ENCODE measurements at regions not wholly inside any gene's neighbourhood (a gene's known extent, or its start where the extent isn't known, plus 50 kb on each side); places are given as distances from the start of the nearest gene placed in this dataset.

DNA sequence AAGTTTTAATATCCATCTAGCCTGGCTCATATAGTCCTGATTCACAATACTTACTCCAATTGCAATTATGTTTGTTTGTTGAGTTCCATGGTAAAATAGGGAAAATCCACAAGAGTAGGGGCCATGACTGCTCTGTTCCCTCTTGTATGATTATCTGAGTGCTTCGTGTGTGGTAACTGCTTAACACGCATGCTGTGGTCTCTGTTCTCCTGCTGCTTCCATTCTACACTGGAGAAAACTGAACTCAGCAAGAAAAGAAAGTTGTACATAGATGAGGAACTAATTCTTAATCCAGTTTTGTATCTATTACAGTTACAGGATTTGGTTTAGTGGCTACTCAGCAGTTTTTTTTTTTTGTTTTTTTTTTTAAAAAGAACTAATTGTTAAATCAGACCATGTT lies 223.0 kb upstream of the SATB1 start:
- DNase-seq (ENCODE audit: low spot score): no peak
- TF ChIP-seq, protein P1, sequence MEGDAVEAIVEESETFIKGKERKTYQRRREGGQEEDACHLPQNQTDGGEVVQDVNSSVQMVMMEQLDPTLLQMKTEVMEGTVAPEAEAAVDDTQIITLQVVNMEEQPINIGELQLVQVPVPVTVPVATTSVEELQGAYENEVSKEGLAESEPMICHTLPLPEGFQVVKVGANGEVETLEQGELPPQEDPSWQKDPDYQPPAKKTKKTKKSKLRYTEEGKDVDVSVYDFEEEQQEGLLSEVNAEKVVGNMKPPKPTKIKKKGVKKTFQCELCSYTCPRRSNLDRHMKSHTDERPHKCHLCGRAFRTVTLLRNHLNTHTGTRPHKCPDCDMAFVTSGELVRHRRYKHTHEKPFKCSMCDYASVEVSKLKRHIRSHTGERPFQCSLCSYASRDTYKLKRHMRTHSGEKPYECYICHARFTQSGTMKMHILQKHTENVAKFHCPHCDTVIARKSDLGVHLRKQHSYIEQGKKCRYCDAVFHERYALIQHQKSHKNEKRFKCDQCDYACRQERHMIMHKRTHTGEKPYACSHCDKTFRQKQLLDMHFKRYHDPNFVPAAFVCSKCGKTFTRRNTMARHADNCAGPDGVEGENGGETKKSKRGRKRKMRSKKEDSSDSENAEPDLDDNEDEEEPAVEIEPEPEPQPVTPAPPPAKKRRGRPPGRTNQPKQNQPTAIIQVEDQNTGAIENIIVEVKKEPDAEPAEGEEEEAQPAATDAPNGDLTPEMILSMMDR (IDR thresholded peaks at IDR 0.05; ENCODE audit: extremely low read depth, missing control alignments): no peak

DNA sequence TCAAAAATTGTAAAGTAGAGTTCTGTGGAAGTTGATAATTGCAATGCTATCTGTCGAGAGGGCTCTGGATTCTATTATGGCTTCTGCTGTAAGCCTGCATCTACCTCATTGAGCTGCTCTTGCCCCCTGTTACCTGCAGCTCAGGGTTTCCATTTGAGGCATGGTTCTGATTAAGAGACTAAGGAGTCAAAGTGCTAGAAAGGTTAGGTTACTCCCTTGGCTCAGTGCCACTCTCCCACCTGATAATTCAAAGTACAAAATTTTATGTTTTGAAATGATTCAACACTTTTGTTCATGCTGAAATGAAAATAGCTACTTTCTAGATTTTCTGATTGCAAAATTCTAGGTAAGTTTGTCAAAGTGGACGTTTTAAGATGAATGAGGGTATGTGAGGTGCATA lies 220.5 kb upstream of the SATB1 start:
- no peak for DNase-seq (ENCODE audit: low spot score)
- TF ChIP-seq, protein P1 (IDR thresholded peaks at IDR 0.05; ENCODE audit: extremely low read depth, missing control alignments): no peak

- no peak for DNase-seq (ENCODE audit: low spot score)
- TF ChIP-seq, protein P1 (IDR thresholded peaks at IDR 0.05; ENCODE audit: extremely low read depth, missing control alignments): no peak
Observed at GRCh38 chr3:18643281-18643680, 218.1 kb upstream of the SATB1 start.

DNA sequence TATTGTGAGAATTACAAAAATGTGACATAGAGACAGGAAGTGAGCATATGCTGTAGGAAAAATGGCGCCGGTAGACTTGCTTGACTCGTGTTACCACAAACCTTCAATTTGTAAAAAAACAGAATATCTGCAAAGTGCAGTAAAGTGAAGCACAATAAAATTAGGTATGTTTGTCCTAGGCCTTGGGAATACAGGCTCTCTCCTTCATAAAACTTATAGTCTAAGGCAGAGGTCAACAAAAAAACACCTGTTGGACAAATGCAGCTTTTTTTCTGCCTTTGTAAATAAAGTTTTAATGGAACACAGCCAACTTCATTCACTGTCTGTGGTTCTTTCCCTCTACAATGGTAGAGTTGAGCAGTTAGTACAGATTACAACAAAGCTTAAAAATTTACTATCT lies 216.8 kb upstream of the SATB1 start:
- TF ChIP-seq, protein P1 (IDR thresholded peaks at IDR 0.05; ENCODE audit: extremely low read depth, missing control alignments): no peak
- DNase-seq (ENCODE audit: low spot score): no peak

- DNase-seq (ENCODE audit: low spot score): no peak
- TF ChIP-seq, protein P1 (IDR thresholded peaks at IDR 0.05; ENCODE audit: extremely low read depth, missing control alignments): no peak
Observed at GRCh38 chr3:18635215-18635614, 210.1 kb upstream of the SATB1 start.

GRCh38 chr3:18634461-18634860 lies 209.3 kb upstream of the SATB1 start:
- TF ChIP-seq, protein P1 (IDR thresholded peaks at IDR 0.05; ENCODE audit: extremely low read depth, missing control alignments): no peak
- no peak for DNase-seq (ENCODE audit: low spot score)

DNA sequence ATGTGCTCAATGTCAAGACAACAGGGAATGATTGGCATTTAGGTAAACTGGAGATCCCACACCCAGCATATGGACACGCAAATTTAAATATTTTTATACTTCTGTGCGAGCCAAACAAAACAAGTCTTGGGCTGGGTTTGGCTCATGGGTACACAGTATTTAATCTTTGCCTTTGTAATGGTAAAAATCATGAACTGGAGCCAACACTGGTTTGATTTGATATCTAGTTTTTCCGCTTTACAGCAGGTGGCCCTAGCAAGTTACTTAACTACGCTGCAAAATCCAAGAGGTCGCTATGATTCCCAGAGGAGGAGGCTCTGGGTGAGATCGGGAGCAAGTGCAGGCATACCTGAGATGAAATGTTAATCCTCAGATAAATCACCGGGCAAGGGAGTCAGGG lies 207.9 kb upstream of the SATB1 start:
- no peak for DNase-seq (ENCODE audit: low spot score)
- TF ChIP-seq, protein P1 (IDR thresholded peaks at IDR 0.05; ENCODE audit: extremely low read depth, missing control alignments): no peak
